Left lung (tissue), 4 donors: ENCODE measurements at regions not wholly inside any gene's neighbourhood (a gene's known extent, or its start where the extent isn't known, plus 50 kb on each side); places are given as distances from the start of the nearest gene placed in this dataset.

ENCODE experiments used
- ATAC-seq: fragments of 200-7000 bp; cut with Tn5 transposase; one replicate; pipeline ENCODE4 v1.9.1; 2020; ENCODE audit warnings: moderate library complexity
- DNase-seq, 4 donors: peaks; one replicate each; pipeline ENCODE4 v3.0.0-alpha.2; 2013 to 2020
- H3K27ac ChIP-seq, 2 donors: fragments of 200-600 bp; sonication (generic) in 1 of 2; one replicate each; pipeline versions ENCODE4 v1.5.0 to v1.8.0; 2020 to 2021
- H3K27me3 ChIP-seq, 2 donors: fragments of 200-600 bp; sonication (generic) in 1 of 2; one replicate each; pipeline versions ENCODE4 v1.5.0 to v1.8.0; 2020 to 2021
- H3K36me3 ChIP-seq, 2 donors: fragments of 200-600 bp; sonication (generic) in 1 of 2; one replicate each; pipeline versions ENCODE4 v1.5.0 to v1.8.0; 2020 to 2021
- H3K4me1 ChIP-seq, 2 donors: fragments of 200-600 bp; one replicate each; pipeline ENCODE4 v1.8.0; 2021
- H3K4me3 ChIP-seq, 2 donors: fragments of 200-600 bp; sonication (generic) in 1 of 2; one replicate each; pipeline versions ENCODE4 v1.5.0 to v1.8.0; 2020 to 2021; ENCODE audit warnings: mild to moderate bottlenecking in 1 of 2
- H3K9me3 ChIP-seq, 2 donors: fragments of 200-600 bp; sonication (generic) in 1 of 2; one replicate each; pipeline versions ENCODE4 v1.5.0 to v1.8.0; 2020 to 2021
- intact Hi-C, 2 donors: fragments of 100-400 bp; cut with DNase I; formaldehyde crosslinking; loops; one replicate each; pipeline versions ENCODE4 v1.11.2 to v1.14.2; 2022
- TF ChIP-seq, protein P1 (sequence below), 2 donors: fragments of 200-600 bp; sonication (generic) in 1 of 2; IDR thresholded peaks; one replicate each; pipeline versions ENCODE4 v1.5.0 to v1.8.0; 2021; ENCODE audit warnings: antibody characterized with exemption in 2 of 2
- donor health status: DM: no; HTN: yes; CAD: no.
- donor health status: DM: no; HTN: no; CAD: no.

DNA sequence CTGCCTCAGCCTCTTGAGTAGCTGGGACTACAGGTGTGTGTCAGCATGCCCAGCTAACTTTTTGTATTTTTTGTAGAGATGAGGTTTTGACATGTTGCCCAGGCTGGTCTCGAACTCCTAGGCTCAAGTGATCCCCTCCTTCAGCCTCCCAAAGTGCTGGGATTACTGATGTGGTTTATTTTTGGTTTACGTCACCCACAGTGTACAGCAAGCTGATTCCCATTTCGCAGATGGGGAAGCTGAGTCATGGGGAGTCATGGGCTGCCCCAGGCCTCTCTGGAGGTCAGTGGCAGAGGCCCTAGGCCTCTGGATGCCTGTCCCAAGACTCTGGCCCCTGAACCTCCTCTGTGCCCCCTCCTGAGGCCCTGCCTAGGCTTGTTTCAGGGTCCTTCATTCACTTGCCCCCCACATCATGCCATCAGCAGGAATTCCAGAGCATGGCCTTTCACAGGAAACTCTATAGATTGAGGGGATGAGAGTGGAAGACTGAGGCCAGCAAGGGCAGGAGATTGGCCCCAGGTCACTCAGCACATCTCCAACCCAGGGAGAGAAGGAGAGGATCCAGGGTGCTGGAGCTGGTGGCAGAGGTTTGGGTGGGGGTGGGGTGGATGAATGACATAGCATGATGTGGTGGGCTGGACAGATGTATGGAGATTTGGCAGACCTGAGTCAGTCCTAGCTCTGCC, 266.0 kb downstream of the PTPRU start:
- H3K27ac ChIP-seq = no peak overlapping the region
- TF ChIP-seq, protein P1, sequence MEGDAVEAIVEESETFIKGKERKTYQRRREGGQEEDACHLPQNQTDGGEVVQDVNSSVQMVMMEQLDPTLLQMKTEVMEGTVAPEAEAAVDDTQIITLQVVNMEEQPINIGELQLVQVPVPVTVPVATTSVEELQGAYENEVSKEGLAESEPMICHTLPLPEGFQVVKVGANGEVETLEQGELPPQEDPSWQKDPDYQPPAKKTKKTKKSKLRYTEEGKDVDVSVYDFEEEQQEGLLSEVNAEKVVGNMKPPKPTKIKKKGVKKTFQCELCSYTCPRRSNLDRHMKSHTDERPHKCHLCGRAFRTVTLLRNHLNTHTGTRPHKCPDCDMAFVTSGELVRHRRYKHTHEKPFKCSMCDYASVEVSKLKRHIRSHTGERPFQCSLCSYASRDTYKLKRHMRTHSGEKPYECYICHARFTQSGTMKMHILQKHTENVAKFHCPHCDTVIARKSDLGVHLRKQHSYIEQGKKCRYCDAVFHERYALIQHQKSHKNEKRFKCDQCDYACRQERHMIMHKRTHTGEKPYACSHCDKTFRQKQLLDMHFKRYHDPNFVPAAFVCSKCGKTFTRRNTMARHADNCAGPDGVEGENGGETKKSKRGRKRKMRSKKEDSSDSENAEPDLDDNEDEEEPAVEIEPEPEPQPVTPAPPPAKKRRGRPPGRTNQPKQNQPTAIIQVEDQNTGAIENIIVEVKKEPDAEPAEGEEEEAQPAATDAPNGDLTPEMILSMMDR (IDR thresholded peaks at IDR 0.05) = no peak
- peaks cover 0 to 53% of the 10 kb centered on the region in 2 donors for H3K27me3 ChIP-seq
- ATAC-seq = no peak
- intact Hi-C loops = no loop called here
- no peaks in the 10 kb centered on the region for H3K4me1 ChIP-seq
- H3K9me3 ChIP-seq = no peaks in the 10 kb centered on the region
- DNase-seq = no peak
- no peaks in the 10 kb centered on the region for H3K36me3 ChIP-seq
- no peak overlapping the region for H3K4me3 ChIP-seq

DNA sequence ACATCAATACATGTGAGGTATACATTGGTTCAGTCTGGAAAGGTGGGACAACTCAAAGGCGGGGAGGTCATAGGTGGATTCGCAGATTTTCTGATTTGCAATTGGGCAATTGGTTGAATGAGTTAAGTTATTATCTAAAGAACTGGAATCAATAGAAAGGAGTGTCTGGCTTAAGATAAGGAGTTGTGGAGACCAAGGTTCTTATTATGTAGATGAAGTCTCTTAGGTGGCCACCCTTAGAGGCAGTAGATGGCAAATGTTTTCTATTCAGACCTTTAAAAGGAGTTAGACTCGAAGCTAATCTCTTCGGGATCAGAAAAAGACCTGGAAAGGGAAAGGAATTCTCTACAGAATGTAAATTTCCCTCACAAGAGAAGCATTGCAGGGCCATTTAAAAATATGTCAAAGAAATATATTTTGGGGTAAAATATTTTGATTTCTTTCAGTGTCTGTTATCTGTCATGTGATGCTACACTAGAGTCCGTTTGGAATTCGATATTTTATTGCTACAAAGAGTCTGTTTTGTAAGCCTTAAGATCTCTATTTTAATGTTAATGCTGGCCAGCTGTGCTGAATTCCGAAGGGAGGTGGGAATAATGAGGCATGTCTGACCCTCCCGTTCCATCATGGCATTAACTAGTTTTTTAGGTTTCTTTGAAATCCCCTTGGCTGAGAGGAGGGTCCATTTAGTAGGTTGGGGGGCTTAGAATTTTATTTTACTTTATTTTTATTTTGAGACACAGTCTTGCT, 265.1 kb downstream of the PTPRU start:
- DNase-seq = no peak
- Histone ChIP-seq H3K36me3 (no peaks in the 10 kb centered on the region), H3K27ac (no peak overlapping the region), H3K9me3 (peaks cover 0 to under 1% of the 10 kb centered on the region in 2 donors), H3K4me3 (no peak overlapping the region), H3K27me3 (peaks cover 0 to 43% of the 10 kb centered on the region in 2 donors), H3K4me1 (no peaks in the 10 kb centered on the region)
- intact Hi-C loops = no loop called here
- ATAC-seq = no peak
- TF ChIP-seq, protein P1 (IDR thresholded peaks at IDR 0.05) = no peak

DNA sequence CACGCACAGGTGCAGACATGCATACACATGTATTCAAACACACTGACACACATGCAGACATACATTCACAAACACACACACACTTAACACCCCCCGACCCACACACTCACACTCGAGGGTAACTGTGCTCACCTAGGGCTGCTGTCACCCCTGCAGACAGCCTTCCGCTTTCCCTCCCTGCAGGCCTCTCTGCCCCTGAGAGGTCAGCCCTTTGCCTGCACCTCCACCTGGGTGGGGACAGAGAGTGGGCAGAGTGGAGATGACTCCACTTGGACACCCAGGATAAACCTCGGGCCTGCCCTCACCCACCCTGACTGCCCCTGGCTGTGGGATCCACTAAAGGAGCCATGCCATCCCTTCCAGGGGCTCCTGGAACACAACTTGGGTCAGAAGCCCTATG, 264.3 kb downstream of the PTPRU start:
- no peak overlapping the region for H3K4me3 ChIP-seq
- DNase-seq (peak in 1 of 4 donors; percentile 41), ATAC-seq (no peak)
- TF ChIP-seq, protein P1 (IDR thresholded peaks at IDR 0.05) = no peak
- H3K36me3 ChIP-seq = no peaks in the 10 kb centered on the region
- H3K27me3 ChIP-seq = peaks cover 0 to 40% of the 10 kb centered on the region in 2 donors
- no peaks in the 10 kb centered on the region for H3K4me1 ChIP-seq
- intact Hi-C loops = no loop called here
- H3K27ac ChIP-seq = no peak overlapping the region
- peaks cover 0 to 6% of the 10 kb centered on the region in 2 donors for H3K9me3 ChIP-seq

DNA sequence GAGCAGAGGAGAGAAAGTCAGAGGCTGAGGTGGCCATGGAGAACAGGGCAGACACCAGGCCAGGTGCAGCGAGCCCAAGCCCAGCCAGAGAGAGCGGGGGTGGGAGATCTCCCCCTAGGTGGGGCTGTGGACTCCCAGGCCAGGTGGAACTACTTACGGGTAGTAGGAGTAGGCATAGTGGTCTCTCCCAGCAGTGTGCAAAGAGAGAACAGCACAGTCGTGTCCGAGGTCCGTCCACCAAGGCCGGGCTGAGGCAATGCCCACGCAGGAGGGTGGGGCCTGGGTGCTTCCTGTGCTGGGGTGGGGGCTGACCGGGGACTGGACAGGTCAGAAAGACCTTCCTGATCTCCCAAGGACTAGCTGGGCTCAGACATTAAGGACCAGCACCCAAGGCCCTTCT, 263.7 kb downstream of the PTPRU start:
- peaks cover 0 to 12% of the 10 kb centered on the region in 2 donors for H3K9me3 ChIP-seq
- no peak for ATAC-seq
- H3K4me3 ChIP-seq = no peak overlapping the region
- no peaks in the 10 kb centered on the region for H3K4me1 ChIP-seq
- H3K27me3 ChIP-seq = peaks cover 0 to 35% of the 10 kb centered on the region in 2 donors
- H3K27ac ChIP-seq = no peak overlapping the region
- no peaks in the 10 kb centered on the region for H3K36me3 ChIP-seq
- peak in 1 of 4 donors; percentile 34 for DNase-seq
- TF ChIP-seq, protein P1 (IDR thresholded peaks at IDR 0.05) = no peak
- intact Hi-C loops = no loop called here

DNA sequence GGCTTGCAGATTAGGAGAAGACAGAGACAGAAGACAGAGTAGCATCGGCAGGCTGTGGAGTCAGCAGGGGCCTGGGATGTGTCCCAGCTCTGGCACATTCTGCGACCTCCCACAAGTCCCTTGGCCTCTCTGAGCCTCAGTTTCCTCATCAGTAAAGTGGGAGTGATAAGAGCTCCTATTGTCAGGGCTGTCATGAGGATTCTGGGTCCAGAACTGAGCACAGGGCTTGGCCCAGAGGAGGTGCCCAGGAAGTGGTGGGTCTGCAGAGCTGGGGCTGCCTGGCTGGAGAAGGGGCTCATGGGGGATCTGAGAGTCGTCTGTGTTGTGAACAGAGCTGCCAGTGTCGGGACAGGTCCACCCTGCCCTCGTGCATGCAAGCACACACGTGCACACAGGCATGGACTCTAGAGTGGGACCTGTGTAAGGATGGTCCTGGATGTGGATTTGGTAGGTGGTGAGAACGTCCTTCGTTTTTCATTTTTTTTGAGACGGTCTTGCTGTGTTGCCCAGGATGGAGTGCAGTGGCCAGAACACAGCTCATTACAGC, 262.9 kb downstream of the PTPRU start:
- intact Hi-C loops = no loop called here
- H3K27ac ChIP-seq = no peak overlapping the region
- H3K36me3 ChIP-seq = no peaks in the 10 kb centered on the region
- peaks cover 0 to 27% of the 10 kb centered on the region in 2 donors for H3K27me3 ChIP-seq
- no peaks in the 10 kb centered on the region for H3K4me1 ChIP-seq
- DNase-seq (peak in 1 of 4 donors; percentile 37), ATAC-seq (no peak)
- TF ChIP-seq, protein P1 (IDR thresholded peaks at IDR 0.05) = no peak
- peaks cover 0 to 12% of the 10 kb centered on the region in 2 donors for H3K9me3 ChIP-seq
- H3K4me3 ChIP-seq = no peak overlapping the region
